HEK293 (cell line): ENCODE measurements at regions not wholly inside any gene's neighbourhood (a gene's known extent, or its start where the extent isn't known, plus 50 kb on each side); places are given as distances from the start of the nearest gene placed in this dataset.

ENCODE experiments used
- CTCF ChIA-PET: fragments of 350-600 bp; formaldehyde crosslinking; extraction: SDS; loops from one replicate; lab custom pipeline; 2021; ENCODE audit warnings: antibody characterized with exemption; lab: Yijun Ruan, JAX
- POLR2A ChIA-PET: fragments of 300-600 bp; formaldehyde crosslinking; extraction: SDS; loops from one replicate; lab custom pipeline; 2020; ENCODE audit warnings: antibody characterized with exemption, inconsistent platforms; lab: Yijun Ruan, JAX
- H3K27ac ChIP-seq: fragments of 200-500 bp; sonication (Bioruptor generic); 2 replicates; pipeline ENCODE4 v1.5.1; 2014; ENCODE audit warnings: low read depth, low read length, control low read depth, inconsistent platforms; ENCODE audit errors: extremely low read depth
- H3K36me3 ChIP-seq, 2 experiments: fragments of 200-500 bp in 1 of 2; sonication (Bioruptor generic) in 1 of 2; 1 replicate in 1 of 2; 2 replicates in 1 of 2; pipeline ENCODE4 v1.5.1; 2014 to 2017; ENCODE audit warnings: inconsistent platforms in 2 of 2, low read length in 2 of 2; ENCODE audit not compliant: control insufficient read depth in 2 of 2, insufficient read depth in 1 of 2
- H3K4me1 ChIP-seq: fragments of 200-500 bp; sonication (Bioruptor generic); 2 replicates; pipeline ENCODE4 v1.5.1; 2014; ENCODE audit warnings: mild to moderate bottlenecking, low read length, inconsistent platforms; ENCODE audit not compliant: control insufficient read depth, insufficient read depth
- H3K4me3 ChIP-seq: 2 replicates; pipeline ENCODE4 v1.5.1; 2011; ENCODE audit warnings: low read depth, mild to moderate bottlenecking, control low read depth, low read length, moderate library complexity
- H3K9me3 ChIP-seq: fragments of 200-500 bp; sonication (Bioruptor generic); 2 replicates; pipeline ENCODE4 v1.5.1; 2014; ENCODE audit warnings: low read depth, low read length, inconsistent platforms; ENCODE audit not compliant: control insufficient read depth, insufficient read depth
- HOXC10 ChIP-seq: sonication (generic); formaldehyde crosslinking; IDR thresholded peaks from 2 replicates; pipeline ENCODE4 v1.8.1; 2023; ENCODE audit warnings: mild to moderate bottlenecking, missing genetic modification reagents
- KLF10 ChIP-seq: fragments of 450-650 bp; IDR thresholded peaks from 2 replicates; pipeline ENCODE4 v1.5.1; 2018; ENCODE audit warnings: missing biosample characterization, mild to moderate bottlenecking, missing genetic modification characterization
- REST ChIP-seq: fragments of 450-650 bp; formaldehyde crosslinking; IDR thresholded peaks from 2 replicates; pipeline ENCODE4 v1.5.1; 2016; ENCODE audit warnings: missing biosample characterization, missing genetic modification characterization
- SCRT1 ChIP-seq: fragments of 450-650 bp; formaldehyde crosslinking; IDR thresholded peaks from 2 replicates; pipeline ENCODE4 v1.5.1; 2016; ENCODE audit warnings: missing biosample characterization, missing genetic modification characterization, borderline replicate concordance
- TRIM28 ChIP-seq: IDR thresholded peaks from 2 replicates; pipeline ENCODE4 v1.6.1; 2011; ENCODE audit warnings: low read length, control low read depth, borderline replicate concordance
- ZBTB7A ChIP-seq: fragments of 450-650 bp; formaldehyde crosslinking; IDR thresholded peaks from 2 replicates; pipeline ENCODE4 v1.5.1; 2016; ENCODE audit warnings: low read depth, missing biosample characterization, missing genetic modification characterization
- ZNF18 ChIP-seq: fragments of 450-650 bp; formaldehyde crosslinking; IDR thresholded peaks from 2 replicates; pipeline ENCODE4 v1.5.1; 2016; ENCODE audit warnings: missing biosample characterization, missing genetic modification characterization
- ZNF335 ChIP-seq: fragments of 450-650 bp; formaldehyde crosslinking; conservative IDR thresholded peaks from 2 replicates; pipeline ENCODE4 v1.5.1; 2016; ENCODE audit warnings: missing biosample characterization, missing genetic modification characterization
- ZNF660 ChIP-seq: fragments of 450-650 bp; IDR thresholded peaks from 2 replicates; pipeline ENCODE4 v1.5.1; 2018; ENCODE audit warnings: missing biosample characterization, mild to moderate bottlenecking, missing genetic modification characterization
- ZNF704 ChIP-seq: fragments of 450-650 bp; formaldehyde crosslinking; IDR thresholded peaks from 2 replicates; pipeline ENCODE4 v1.5.1; 2016; ENCODE audit warnings: missing biosample characterization, missing genetic modification characterization
- ZNF707 ChIP-seq: fragments of 450-650 bp; formaldehyde crosslinking; IDR thresholded peaks from 2 replicates; pipeline ENCODE4 v1.5.1; 2016; ENCODE audit warnings: missing biosample characterization, missing genetic modification characterization
- TF ChIP-seq, protein P1 (sequence below): fragments of 450-650 bp; IDR thresholded peaks from 2 replicates; pipeline ENCODE4 v1.5.1; 2018; ENCODE audit warnings: missing biosample characterization, mild to moderate bottlenecking, missing genetic modification characterization
- TF ChIP-seq, protein P2 (sequence below): fragments of 450-650 bp; formaldehyde crosslinking; IDR thresholded peaks from 2 replicates; pipeline ENCODE4 v1.5.0; 2017; ENCODE audit warnings: missing biosample characterization, missing genetic modification characterization, borderline replicate concordance
- TF ChIP-seq, protein P3 (sequence below): fragments of 450-650 bp; formaldehyde crosslinking; IDR thresholded peaks from 2 replicates; pipeline ENCODE4 v1.5.1; 2017; ENCODE audit warnings: missing biosample characterization, missing genetic modification characterization

GRCh38 chr5:28703651-28704260, 1665.4 kb upstream of the CDH9 start:
- no peaks in the 10 kb centered on the region for H3K4me1 ChIP-seq
- no peaks in the 10 kb centered on the region for H3K36me3 ChIP-seq
- POLR2A ChIA-PET = no interaction called here
- CTCF ChIA-PET = interaction anchor here (0.7 kb wide), 1 partner anchor 348 kb away, joined by 3 read pairs; no protein-coding TSS in a partner anchor
- TF ChIP-seq ZNF335 (tag by site-specific recombination) (no peak), ZNF18 (tag by site-specific recombination) (no peak), HOXC10 (CRISPR knock-in tag) (no peak), ZNF707 (tag by site-specific recombination) (no peak), TRIM28 (no peak)
- peaks cover 2% of the 10 kb centered on the region; the same call in 1 of the 2 replicates for H3K9me3 ChIP-seq
- no peak overlapping the region for H3K27ac ChIP-seq
- H3K4me3 ChIP-seq = no peak overlapping the region

DNA sequence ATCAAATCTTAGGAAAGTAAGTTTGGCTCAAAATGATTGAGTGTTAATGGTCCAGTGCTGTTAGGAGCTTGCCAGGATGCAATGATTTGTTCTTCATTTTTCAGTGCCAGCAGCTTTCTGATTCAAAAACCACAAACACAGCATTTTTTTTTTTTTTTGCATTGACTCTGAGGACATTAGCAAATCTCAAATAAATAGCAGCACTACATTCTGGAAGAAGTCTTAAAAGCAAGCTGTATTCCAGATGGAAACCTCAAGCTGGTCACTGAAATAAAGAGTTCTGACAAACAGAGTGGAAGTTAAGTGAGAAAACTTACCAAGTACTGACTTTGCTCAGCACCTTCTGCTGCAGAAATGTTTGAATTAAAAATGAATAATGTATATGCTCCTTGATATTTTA, 1653.1 kb upstream of the CDH9 start:
- TF ChIP-seq ZBTB7A (tag by site-specific recombination) = no peak
- TF ChIP-seq, protein P1, sequence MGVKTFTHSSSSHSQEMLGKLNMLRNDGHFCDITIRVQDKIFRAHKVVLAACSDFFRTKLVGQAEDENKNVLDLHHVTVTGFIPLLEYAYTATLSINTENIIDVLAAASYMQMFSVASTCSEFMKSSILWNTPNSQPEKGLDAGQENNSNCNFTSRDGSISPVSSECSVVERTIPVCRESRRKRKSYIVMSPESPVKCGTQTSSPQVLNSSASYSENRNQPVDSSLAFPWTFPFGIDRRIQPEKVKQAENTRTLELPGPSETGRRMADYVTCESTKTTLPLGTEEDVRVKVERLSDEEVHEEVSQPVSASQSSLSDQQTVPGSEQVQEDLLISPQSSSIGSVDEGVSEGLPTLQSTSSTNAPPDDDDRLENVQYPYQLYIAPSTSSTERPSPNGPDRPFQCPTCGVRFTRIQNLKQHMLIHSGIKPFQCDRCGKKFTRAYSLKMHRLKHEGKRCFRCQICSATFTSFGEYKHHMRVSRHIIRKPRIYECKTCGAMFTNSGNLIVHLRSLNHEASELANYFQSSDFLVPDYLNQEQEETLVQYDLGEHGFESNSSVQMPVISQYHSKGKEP (tag by site-specific recombination) = no peak
- no peak for TF ChIP-seq KLF10 (tag by site-specific recombination)
- TF ChIP-seq SCRT1 (tag by site-specific recombination) = no peak
- TF ChIP-seq, protein P2, sequence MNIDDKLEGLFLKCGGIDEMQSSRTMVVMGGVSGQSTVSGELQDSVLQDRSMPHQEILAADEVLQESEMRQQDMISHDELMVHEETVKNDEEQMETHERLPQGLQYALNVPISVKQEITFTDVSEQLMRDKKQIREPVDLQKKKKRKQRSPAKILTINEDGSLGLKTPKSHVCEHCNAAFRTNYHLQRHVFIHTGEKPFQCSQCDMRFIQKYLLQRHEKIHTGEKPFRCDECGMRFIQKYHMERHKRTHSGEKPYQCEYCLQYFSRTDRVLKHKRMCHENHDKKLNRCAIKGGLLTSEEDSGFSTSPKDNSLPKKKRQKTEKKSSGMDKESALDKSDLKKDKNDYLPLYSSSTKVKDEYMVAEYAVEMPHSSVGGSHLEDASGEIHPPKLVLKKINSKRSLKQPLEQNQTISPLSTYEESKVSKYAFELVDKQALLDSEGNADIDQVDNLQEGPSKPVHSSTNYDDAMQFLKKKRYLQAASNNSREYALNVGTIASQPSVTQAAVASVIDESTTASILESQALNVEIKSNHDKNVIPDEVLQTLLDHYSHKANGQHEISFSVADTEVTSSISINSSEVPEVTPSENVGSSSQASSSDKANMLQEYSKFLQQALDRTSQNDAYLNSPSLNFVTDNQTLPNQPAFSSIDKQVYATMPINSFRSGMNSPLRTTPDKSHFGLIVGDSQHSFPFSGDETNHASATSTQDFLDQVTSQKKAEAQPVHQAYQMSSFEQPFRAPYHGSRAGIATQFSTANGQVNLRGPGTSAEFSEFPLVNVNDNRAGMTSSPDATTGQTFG (tag by site-specific recombination) = no peak
- POLR2A ChIA-PET = no interaction called here
- H3K27ac ChIP-seq = no peak overlapping the region

GRCh38 chr5:28685794-28686193, 1647.4 kb upstream of the CDH9 start:
- no peak overlapping the region for H3K27ac ChIP-seq
- no peaks in the 10 kb centered on the region for H3K9me3 ChIP-seq
- CTCF ChIA-PET = interaction anchor here (0.6 kb wide), 1 partner anchor 341 kb away, joined by 4 read pairs; no protein-coding TSS in a partner anchor
- POLR2A ChIA-PET = no interaction called here
- no peaks in the 10 kb centered on the region for H3K36me3 ChIP-seq
- no peak overlapping the region for H3K4me3 ChIP-seq
- H3K4me1 ChIP-seq = no peaks in the 10 kb centered on the region
- TF ChIP-seq, protein P3, sequence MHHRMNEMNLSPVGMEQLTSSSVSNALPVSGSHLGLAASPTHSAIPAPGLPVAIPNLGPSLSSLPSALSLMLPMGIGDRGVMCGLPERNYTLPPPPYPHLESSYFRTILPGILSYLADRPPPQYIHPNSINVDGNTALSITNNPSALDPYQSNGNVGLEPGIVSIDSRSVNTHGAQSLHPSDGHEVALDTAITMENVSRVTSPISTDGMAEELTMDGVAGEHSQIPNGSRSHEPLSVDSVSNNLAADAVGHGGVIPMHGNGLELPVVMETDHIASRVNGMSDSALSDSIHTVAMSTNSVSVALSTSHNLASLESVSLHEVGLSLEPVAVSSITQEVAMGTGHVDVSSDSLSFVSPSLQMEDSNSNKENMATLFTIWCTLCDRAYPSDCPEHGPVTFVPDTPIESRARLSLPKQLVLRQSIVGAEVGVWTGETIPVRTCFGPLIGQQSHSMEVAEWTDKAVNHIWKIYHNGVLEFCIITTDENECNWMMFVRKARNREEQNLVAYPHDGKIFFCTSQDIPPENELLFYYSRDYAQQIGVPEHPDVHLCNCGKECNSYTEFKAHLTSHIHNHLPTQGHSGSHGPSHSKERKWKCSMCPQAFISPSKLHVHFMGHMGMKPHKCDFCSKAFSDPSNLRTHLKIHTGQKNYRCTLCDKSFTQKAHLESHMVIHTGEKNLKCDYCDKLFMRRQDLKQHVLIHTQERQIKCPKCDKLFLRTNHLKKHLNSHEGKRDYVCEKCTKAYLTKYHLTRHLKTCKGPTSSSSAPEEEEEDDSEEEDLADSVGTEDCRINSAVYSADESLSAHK (tag by site-specific recombination) = no peak
- TF ChIP-seq, protein P1 (tag by site-specific recombination) = no peak
- TF ChIP-seq ZNF704 (tag by site-specific recombination) (no peak), REST (tag by site-specific recombination) (no peak), ZNF660 (tag by site-specific recombination) (no peak)

More for the DNA sequence above, 1653.1 kb upstream of the CDH9 start:
- no peaks in the 10 kb centered on the region for H3K4me1 ChIP-seq
- CTCF ChIA-PET = interaction anchor here (0.7 kb wide), 1 partner anchor 25 kb away, joined by 3 read pairs; no protein-coding TSS in a partner anchor
- no peaks in the 10 kb centered on the region for H3K9me3 ChIP-seq
- no peak overlapping the region for H3K4me3 ChIP-seq
- no peaks in the 10 kb centered on the region for H3K36me3 ChIP-seq
